K562 (cell line): ENCODE measurements at regions not wholly inside any gene's neighbourhood (a gene's known extent, or its start where the extent isn't known, plus 50 kb on each side); places are given as distances from the start of the nearest gene placed in this dataset.
A peak's percentile ranks its signal among the peaks of the same experiment; 100 is the strongest.

Experiments
- ATAC-seq: fragments of 200-7000 bp; cut with Tn5 transposase; 3 replicates; pipeline ENCODE4 v1.9.1; 2020; ENCODE audit warnings: moderate library complexity
- BruUV-seq: library from RNA; stranded (reverse); fragments of 400-500 nt; replicated peaks from 2 replicates; lab custom pipeline; 2021; lab: Mats Ljungman, UMichigan
- CTCF ChIA-PET: fragments of 300-600 bp; formaldehyde crosslinking; extraction: SDS; loops from one replicate; lab custom pipeline; 2021; ENCODE audit warnings: low intra/inter-chr PET ratio; lab: Yijun Ruan, JAX
- POLR2A ChIA-PET: fragments of 300-600, 350-650 bp; sonication (Branson Sonifier 250); formaldehyde crosslinking; extraction: SDS; loops from one replicate; lab custom pipeline; 2021; ENCODE audit warnings: antibody characterized with exemption, inconsistent platforms; lab: Yijun Ruan, JAX
- DNase-seq, 4 experiments: peaks; one replicate each; pipeline versions ENCODE4 v3.0.0 to v3.0.0-alpha.2; 2011 to 2018; ENCODE audit warnings: low spot score in 3 of 4, mixed read lengths in 3 of 4; ENCODE audit errors: extremely low read depth in 1 of 4
- FAIRE-seq: peaks from 2 replicates; lab custom pipeline; 2011; peaks lifted over from hg19 to GRCh38; lab: Jason Lieb, UNC
- H2AFZ ChIP-seq: 2 replicates; pipeline ENCODE4 v1.6.0; 2011; ENCODE audit warnings: low read depth, low read length, control low read depth, inconsistent platforms
- H3K27ac ChIP-seq: fragments of 200-600 bp; 3 replicates; pipeline ENCODE4 v1.8.0; 2011; ENCODE audit warnings: low read depth, mild to moderate bottlenecking, control low read depth, inconsistent platforms, low read length, moderate library complexity, mixed read lengths; ENCODE audit errors: extremely low read depth
- H3K27me3 ChIP-seq, 2 experiments: fragments of 300-600 bp in 1 of 2; 2 replicates in 1 of 2; 3 replicates in 1 of 2; pipeline versions ENCODE4 v1.6.0 to v1.8.0; 2011; ENCODE audit warnings: inconsistent platforms in 2 of 2, low read length in 2 of 2, mild to moderate bottlenecking in 1 of 2, mixed read lengths in 1 of 2, moderate library complexity in 1 of 2; ENCODE audit not compliant: control insufficient read depth in 2 of 2, insufficient read depth in 2 of 2
- H3K36me3 ChIP-seq: fragments of 300-600 bp; 3 replicates; pipeline ENCODE4 v1.8.0; 2011; ENCODE audit warnings: mild to moderate bottlenecking, low read length, inconsistent platforms; ENCODE audit not compliant: control insufficient read depth, insufficient read depth
- H3K4me1 ChIP-seq, 2 experiments: fragments of 200-600 bp in 1 of 2; replicated peaks in 1 of 2; 2 replicates in 1 of 2; 3 replicates in 1 of 2; pipeline versions ENCODE4 v1.5.1 to v1.8.0; 2011; ENCODE audit warnings: inconsistent platforms in 2 of 2, low read length in 2 of 2, mild to moderate bottlenecking in 1 of 2, mixed read lengths in 1 of 2, moderate library complexity in 1 of 2; ENCODE audit not compliant: control insufficient read depth in 2 of 2, insufficient read depth in 2 of 2
- H3K4me2 ChIP-seq: 2 replicates; pipeline ENCODE4 v1.6.1; 2011; ENCODE audit warnings: low read length, control low read depth, inconsistent platforms, mixed read lengths; ENCODE audit not compliant: insufficient read depth
- H3K4me3 ChIP-seq: fragments of 200-600 bp; sonication (generic), shearing (Covaris generic); 2 replicates; pipeline ENCODE4 v1.5.1; 2016; ENCODE audit warnings: control low read depth, inconsistent platforms
- H3K79me2 ChIP-seq: fragments of 200-600 bp; 3 replicates; pipeline ENCODE4 v1.8.0; 2011; ENCODE audit warnings: low read length, inconsistent platforms; ENCODE audit not compliant: control insufficient read depth, insufficient read depth
- H3K9ac ChIP-seq, 2 experiments: 2 replicates each; pipeline versions ENCODE4 v1.6.0 to v1.6.1; 2011; ENCODE audit warnings: low read depth in 2 of 2, low read length in 2 of 2, control low read depth in 1 of 2, inconsistent platforms in 1 of 2, mild to moderate bottlenecking in 1 of 2, mixed read lengths in 1 of 2; ENCODE audit not compliant: insufficient read depth in 1 of 2
- H3K9me1 ChIP-seq: one replicate; pipeline ENCODE4 v1.6.0; 2011; ENCODE audit warnings: inconsistent platforms, mild to moderate bottlenecking, low read length, moderate library complexity; ENCODE audit not compliant: control insufficient read depth, insufficient read depth
- H3K9me3 ChIP-seq: replicated peaks from 2 replicates; pipeline ENCODE4 v1.5.1; 2011; ENCODE audit warnings: low read depth, low read length, inconsistent platforms; ENCODE audit not compliant: control insufficient read depth, insufficient read depth
- H4K20me1 ChIP-seq: replicated peaks from 2 replicates; pipeline ENCODE4 v1.6.1; 2011; ENCODE audit warnings: low read length, inconsistent platforms, mixed read lengths; ENCODE audit not compliant: control insufficient read depth, insufficient read depth
- ARID2 ChIP-seq: fragments of 450-650 bp; IDR thresholded peaks from 2 replicates; pipeline ENCODE4 v1.6.1; 2017; ENCODE audit warnings: antibody characterized with exemption, mild to moderate bottlenecking
- ARNT ChIP-seq, 2 experiments: fragments of 450-650 bp; IDR thresholded peaks; 2 replicates each; pipeline ENCODE4 v1.6.1; 2016; ENCODE audit warnings: mild to moderate bottlenecking in 1 of 2
- C11orf30 ChIP-seq: fragments of 450-650 bp; IDR thresholded peaks from 2 replicates; pipeline ENCODE4 v1.6.1; 2016; ENCODE audit warnings: low read depth, mild to moderate bottlenecking
- KHSRP ChIP-seq: fragments of 450-650 bp; IDR thresholded peaks from 2 replicates; pipeline ENCODE4 v1.6.1; 2017
- PPARD ChIP-seq: fragments of 250-450 bp; sonication (Bioruptor Pico); IDR thresholded peaks from 2 replicates; pipeline ENCODE4 v1.8.0; 2022; ENCODE audit warnings: inconsistent platforms, mild to moderate bottlenecking, moderate library complexity
- TAF15 ChIP-seq: fragments of 200-400 bp; formaldehyde crosslinking; IDR thresholded peaks from 2 replicates; pipeline ENCODE4 v1.6.1; 2017; ENCODE audit warnings: mild to moderate bottlenecking, low read depth, low read length, moderate library complexity
- ZNF121 ChIP-seq: sonication (generic); formaldehyde crosslinking; conservative IDR thresholded peaks from 2 replicates; pipeline ENCODE4 v1.8.0; 2022; ENCODE audit warnings: missing genetic modification reagents
- WGBS: fragments of 100-300 bp; shearing (Covaris generic); methylation state at CpG from one replicate; pipeline ENCODE4 v1.1.6; 2016; ENCODE audit warnings: low coverage, mixed read lengths; ENCODE audit not compliant: insufficient coverage; ENCODE audit errors: missing lambda C conversion rate; 5-methylcytosine and 5-hydroxymethylcytosine counted together
- in situ Hi-C: fragments of 300-500 bp; cut with MboI; formaldehyde crosslinking; loops from 4 replicates; pipeline ENCODE4 v1.15.0; 2018; ENCODE audit warnings: inconsistent platforms, mixed read lengths
- intact Hi-C: fragments of 100-400 bp; cut with micrococcal nuclease; formaldehyde crosslinking; loops from 2 replicates; pipeline ENCODE4 v1.14.2; 2022
- TF ChIP-seq, protein P1 (sequence below), 2 experiments: IDR thresholded peaks; 2 replicates each; pipeline ENCODE4 v1.6.1; 2012; ENCODE audit warnings: improper control_type of control experiment in 2 of 2, low read depth in 2 of 2, low read length in 2 of 2, borderline replicate concordance in 1 of 2
- TF ChIP-seq, protein P2 (sequence below): IDR thresholded peaks from 2 replicates; pipeline ENCODE4 v1.6.1; 2011; ENCODE audit warnings: borderline replicate concordance, low read depth, mild to moderate bottlenecking, moderate library complexity, low read length; ENCODE audit not compliant: insufficient read depth, poor library complexity, severe bottlenecking

DNA sequence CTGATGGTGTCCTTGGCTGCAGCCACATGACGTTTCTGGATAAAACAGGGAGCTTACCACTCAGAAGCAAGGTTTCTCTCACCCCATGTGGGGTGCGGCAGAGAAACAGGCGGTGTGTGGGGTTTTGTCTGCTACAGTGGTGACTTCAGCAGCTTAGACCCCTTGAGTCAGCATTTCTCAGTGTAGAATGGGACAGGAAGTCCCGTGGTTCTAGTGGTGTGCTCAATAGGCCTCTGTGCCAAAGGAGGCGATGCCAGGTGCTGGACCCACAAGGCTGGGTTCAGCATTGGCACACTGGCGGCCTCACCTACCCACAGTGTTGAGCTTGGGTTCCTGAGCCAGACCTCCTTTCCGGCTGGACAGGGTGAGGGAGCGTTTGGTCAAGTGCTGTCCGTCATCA is 125.2 kb upstream of the SMIM23 start (continued):
- no peak for TF ChIP-seq ARNT (IDR thresholded peaks at IDR 0.05)
- TF ChIP-seq ARID2, result no peak
- TF ChIP-seq C11orf30, result peak; percentile 38; the same call in 1 of the 2 replicates

DNA sequence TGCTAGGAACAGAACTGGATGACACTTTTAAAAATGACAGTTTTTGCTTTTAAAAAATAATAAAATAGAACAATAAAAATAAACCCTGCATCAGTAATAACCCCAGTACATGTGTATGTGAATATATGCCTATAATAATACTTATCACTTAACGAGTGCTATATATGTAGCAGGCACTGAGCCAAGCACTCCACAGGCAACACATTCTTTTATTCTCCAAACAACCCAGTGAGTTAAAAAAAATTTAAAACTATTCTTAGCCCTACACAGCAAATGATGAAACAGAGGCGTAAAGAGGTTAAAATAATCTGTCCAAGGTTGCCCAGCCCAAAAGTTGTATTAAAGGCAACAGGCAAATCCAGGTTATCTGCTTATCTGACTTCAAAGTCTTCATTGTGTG is 124.5 kb upstream of the SMIM23 start:
- TF ChIP-seq ZNF121 (CRISPR knock-in tag) (no peak), KHSRP (no peak), PPARD (no peak), TAF15 (no peak)
- TF ChIP-seq, protein P1, sequence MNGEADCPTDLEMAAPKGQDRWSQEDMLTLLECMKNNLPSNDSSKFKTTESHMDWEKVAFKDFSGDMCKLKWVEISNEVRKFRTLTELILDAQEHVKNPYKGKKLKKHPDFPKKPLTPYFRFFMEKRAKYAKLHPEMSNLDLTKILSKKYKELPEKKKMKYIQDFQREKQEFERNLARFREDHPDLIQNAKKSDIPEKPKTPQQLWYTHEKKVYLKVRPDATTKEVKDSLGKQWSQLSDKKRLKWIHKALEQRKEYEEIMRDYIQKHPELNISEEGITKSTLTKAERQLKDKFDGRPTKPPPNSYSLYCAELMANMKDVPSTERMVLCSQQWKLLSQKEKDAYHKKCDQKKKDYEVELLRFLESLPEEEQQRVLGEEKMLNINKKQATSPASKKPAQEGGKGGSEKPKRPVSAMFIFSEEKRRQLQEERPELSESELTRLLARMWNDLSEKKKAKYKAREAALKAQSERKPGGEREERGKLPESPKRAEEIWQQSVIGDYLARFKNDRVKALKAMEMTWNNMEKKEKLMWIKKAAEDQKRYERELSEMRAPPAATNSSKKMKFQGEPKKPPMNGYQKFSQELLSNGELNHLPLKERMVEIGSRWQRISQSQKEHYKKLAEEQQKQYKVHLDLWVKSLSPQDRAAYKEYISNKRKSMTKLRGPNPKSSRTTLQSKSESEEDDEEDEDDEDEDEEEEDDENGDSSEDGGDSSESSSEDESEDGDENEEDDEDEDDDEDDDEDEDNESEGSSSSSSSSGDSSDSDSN (IDR thresholded peaks at IDR 0.05; ENCODE audit: borderline replicate concordance in 1 of 2, low read depth in 2 of 2, low read length in 2 of 2), result no peak
- TF ChIP-seq, protein P2, sequence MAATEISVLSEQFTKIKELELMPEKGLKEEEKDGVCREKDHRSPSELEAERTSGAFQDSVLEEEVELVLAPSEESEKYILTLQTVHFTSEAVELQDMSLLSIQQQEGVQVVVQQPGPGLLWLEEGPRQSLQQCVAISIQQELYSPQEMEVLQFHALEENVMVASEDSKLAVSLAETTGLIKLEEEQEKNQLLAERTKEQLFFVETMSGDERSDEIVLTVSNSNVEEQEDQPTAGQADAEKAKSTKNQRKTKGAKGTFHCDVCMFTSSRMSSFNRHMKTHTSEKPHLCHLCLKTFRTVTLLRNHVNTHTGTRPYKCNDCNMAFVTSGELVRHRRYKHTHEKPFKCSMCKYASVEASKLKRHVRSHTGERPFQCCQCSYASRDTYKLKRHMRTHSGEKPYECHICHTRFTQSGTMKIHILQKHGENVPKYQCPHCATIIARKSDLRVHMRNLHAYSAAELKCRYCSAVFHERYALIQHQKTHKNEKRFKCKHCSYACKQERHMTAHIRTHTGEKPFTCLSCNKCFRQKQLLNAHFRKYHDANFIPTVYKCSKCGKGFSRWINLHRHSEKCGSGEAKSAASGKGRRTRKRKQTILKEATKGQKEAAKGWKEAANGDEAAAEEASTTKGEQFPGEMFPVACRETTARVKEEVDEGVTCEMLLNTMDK, result no peak
- TF ChIP-seq, all 486 proteins: peak for 0
- 3% methylated on average over 2 of the region's 2 CpGs for WGBS
- H3K9me3 ChIP-seq, result no peaks in the 10 kb centered on the region
- H3K27me3 ChIP-seq, result peaks cover 2 to 22% of the 10 kb centered on the region in 2 experiments; a peak in 3 of 5 replicates
- no peaks in the 10 kb centered on the region for H3K36me3 ChIP-seq
- DNase-seq, result no peak
- ChIA-PET POLR2A (no interaction called here), CTCF (no interaction called here)
- intact Hi-C loops, result no loop called here
- no peaks in the 10 kb centered on the region for H3K9me1 ChIP-seq
- H3K4me3 ChIP-seq, result no peak overlapping the region
- FAIRE-seq, result no peak
- H2AFZ ChIP-seq, result no peak overlapping the region
- no peak overlapping the region for H3K9ac ChIP-seq
- H3K27ac ChIP-seq, result no peak overlapping the region
- no peak for ATAC-seq
- H4K20me1 ChIP-seq, result no peaks in the 10 kb centered on the region; the same call in 1 of the 2 replicates
- H3K79me2 ChIP-seq, result no peaks in the 10 kb centered on the region
- no peak overlapping the region for H3K4me2 ChIP-seq
- in situ Hi-C loops, result no loop called here
- BruUV-seq, result no TSS peak
- H3K4me1 ChIP-seq, result no peaks in the 10 kb centered on the region
